Activated naive CD4-positive, alpha-beta T cell treated with anti-CD3 and anti-CD28 coated beads for 36 hours (primary cell): ENCODE measurements at regions not wholly inside any gene's neighbourhood (a gene's known extent, or its start where the extent isn't known, plus 50 kb on each side); places are given as distances from the start of the nearest gene placed in this dataset.

Experiments
- CTCF ChIA-PET: fragments of 350-600 bp; sonication (Branson Sonifier 250); formaldehyde crosslinking; loops from one replicate; lab custom pipeline; 2021; ENCODE audit warnings: antibody characterized with exemption; lab: Charles Lee
- DNase-seq: peaks from one replicate; pipeline ENCODE4 v3.0.0-alpha.2; 2020
- H3K27ac Mint-ChIP-seq: one replicate; pipeline ENCODE4 v1.8.0; 2021; ENCODE audit warnings: mild to moderate bottlenecking, mixed read lengths
- H3K27me3 Mint-ChIP-seq: one replicate; pipeline ENCODE4 v1.8.0; 2021; ENCODE audit warnings: low read depth, mixed read lengths
- H3K36me3 Mint-ChIP-seq: one replicate; pipeline ENCODE4 v1.8.0; 2021; ENCODE audit warnings: low read depth, mixed read lengths
- H3K4me1 Mint-ChIP-seq: one replicate; pipeline ENCODE4 v1.8.0; 2021; ENCODE audit warnings: low read depth, mixed read lengths
- H3K4me3 Mint-ChIP-seq: one replicate; pipeline ENCODE4 v1.8.0; 2021; ENCODE audit warnings: mild to moderate bottlenecking, moderate library complexity, mixed read lengths
- H3K9me3 Mint-ChIP-seq: one replicate; pipeline ENCODE4 v1.8.0; 2021; ENCODE audit warnings: mixed read lengths
- intact Hi-C: fragments of 100-400 bp; cut with micrococcal nuclease; formaldehyde crosslinking; loops from one replicate; pipeline ENCODE4 v1.15.1; 2023

GRCh38 chr3:88209356-88209755, 59.6 kb downstream of the C3orf38 start:
- H3K36me3 Mint-ChIP-seq, result no peaks in the 10 kb centered on the region
- no peaks in the 10 kb centered on the region for H3K9me3 Mint-ChIP-seq
- DNase-seq, result no peak
- CTCF ChIA-PET, result interaction anchor here (0.6 kb wide), 1 partner anchor 905 kb away, joined by 5 read pairs; no protein-coding TSS in a partner anchor
- no peaks in the 10 kb centered on the region for H3K4me1 Mint-ChIP-seq
- intact Hi-C loops, result no loop called here
- no peak overlapping the region for H3K4me3 Mint-ChIP-seq
- H3K27ac Mint-ChIP-seq, result no peak overlapping the region
- H3K27me3 Mint-ChIP-seq, result no peaks in the 10 kb centered on the region

GRCh38 chr3:88211096-88211890, 61.5 kb downstream of the C3orf38 start:
- Mint-ChIP-seq H3K27ac (no peak overlapping the region), H3K27me3 (peaks cover 2% of the 10 kb centered on the region), H3K36me3 (no peaks in the 10 kb centered on the region), H3K9me3 (no peaks in the 10 kb centered on the region), H3K4me1 (no peaks in the 10 kb centered on the region), H3K4me3 (no peak overlapping the region)
- intact Hi-C loops, result no loop called here
- CTCF ChIA-PET, result no interaction called here
- no peak for DNase-seq

- peaks cover 4% of the 10 kb centered on the region for H3K27me3 Mint-ChIP-seq
- peak; percentile 55 for DNase-seq
- no peak overlapping the region for H3K4me3 Mint-ChIP-seq
- H3K4me1 Mint-ChIP-seq, result no peaks in the 10 kb centered on the region
- H3K9me3 Mint-ChIP-seq, result no peaks in the 10 kb centered on the region
- no peak overlapping the region for H3K27ac Mint-ChIP-seq
- CTCF ChIA-PET, result interaction anchor here (0.6 to 1.6 kb wide), 11 partner anchors 10 to 1891 kb away, joined by 3 to 6 read pairs (median 3); no protein-coding TSS in a partner anchor
- no peaks in the 10 kb centered on the region for H3K36me3 Mint-ChIP-seq
- intact Hi-C loops, result loop anchor here (1.0 to 5.0 kb wide), 3 partner anchors 880 to 1873 kb away; no protein-coding TSS in a partner anchor
These were observed 69.5 kb downstream of the C3orf38 start for GRCh38 chr3:88219138-88219792.

- H3K4me3 Mint-ChIP-seq, result no peak overlapping the region
- no peaks in the 10 kb centered on the region for H3K9me3 Mint-ChIP-seq
- H3K36me3 Mint-ChIP-seq, result no peaks in the 10 kb centered on the region
- no peak for DNase-seq
- CTCF ChIA-PET, result interaction anchor here (1.3 to 1.6 kb wide), 4 partner anchors 14 to 192 kb away, joined by 3 to 6 read pairs (median 4); no protein-coding TSS in a partner anchor
- no peaks in the 10 kb centered on the region for H3K4me1 Mint-ChIP-seq
- peaks cover 3% of the 10 kb centered on the region for H3K27me3 Mint-ChIP-seq
- intact Hi-C loops, result no loop called here
- no peak overlapping the region for H3K27ac Mint-ChIP-seq
These were observed 70.4 kb downstream of the C3orf38 start for GRCh38 chr3:88220126-88220525.

- DNase-seq, result no peak
- CTCF ChIA-PET, result no interaction called here
- Mint-ChIP-seq H3K36me3 (no peaks in the 10 kb centered on the region), H3K27me3 (peaks cover 2% of the 10 kb centered on the region), H3K9me3 (no peaks in the 10 kb centered on the region), H3K4me3 (no peak overlapping the region), H3K4me1 (no peaks in the 10 kb centered on the region), H3K27ac (no peak overlapping the region)
- intact Hi-C loops, result no loop called here
These were observed 72.0 kb downstream of the C3orf38 start for GRCh38 chr3:88221726-88222125.

- H3K27me3 Mint-ChIP-seq, result no peaks in the 10 kb centered on the region
- H3K4me1 Mint-ChIP-seq, result no peaks in the 10 kb centered on the region
- no peak overlapping the region for H3K4me3 Mint-ChIP-seq
- DNase-seq, result no peak
- H3K27ac Mint-ChIP-seq, result no peak overlapping the region
- CTCF ChIA-PET, result no interaction called here
- intact Hi-C loops, result no loop called here
- H3K9me3 Mint-ChIP-seq, result no peaks in the 10 kb centered on the region
- no peaks in the 10 kb centered on the region for H3K36me3 Mint-ChIP-seq
These were observed 72.6 kb downstream of the C3orf38 start for GRCh38 chr3:88222343-88222742.

GRCh38 chr3:88225326-88226008, 75.7 kb downstream of the C3orf38 start:
- no peaks in the 10 kb centered on the region for H3K9me3 Mint-ChIP-seq
- CTCF ChIA-PET, result interaction anchor here (0.6 kb wide), 1 partner anchor 370 kb away, joined by 3 read pairs; no protein-coding TSS in a partner anchor
- no peak overlapping the region for H3K27ac Mint-ChIP-seq
- no peak overlapping the region for H3K4me3 Mint-ChIP-seq
- no peaks in the 10 kb centered on the region for H3K4me1 Mint-ChIP-seq
- H3K36me3 Mint-ChIP-seq, result no peaks in the 10 kb centered on the region
- intact Hi-C loops, result no loop called here
- no peak for DNase-seq
- peaks cover 2% of the 10 kb centered on the region for H3K27me3 Mint-ChIP-seq

GRCh38 chr3:88226910-88227309, 77.2 kb downstream of the C3orf38 start:
- Mint-ChIP-seq H3K4me1 (no peaks in the 10 kb centered on the region), H3K27ac (no peak overlapping the region), H3K36me3 (no peaks in the 10 kb centered on the region), H3K4me3 (no peak overlapping the region), H3K9me3 (no peaks in the 10 kb centered on the region), H3K27me3 (peaks cover 2% of the 10 kb centered on the region)
- no peak for DNase-seq
- CTCF ChIA-PET, result no interaction called here
- intact Hi-C loops, result no loop called here

- no peaks in the 10 kb centered on the region for H3K9me3 Mint-ChIP-seq
- H3K27me3 Mint-ChIP-seq, result peaks cover 2% of the 10 kb centered on the region
- intact Hi-C loops, result no loop called here
- no peak overlapping the region for H3K27ac Mint-ChIP-seq
- DNase-seq, result no peak
- no peaks in the 10 kb centered on the region for H3K36me3 Mint-ChIP-seq
- CTCF ChIA-PET, result no interaction called here
- H3K4me3 Mint-ChIP-seq, result no peak overlapping the region
- H3K4me1 Mint-ChIP-seq, result no peaks in the 10 kb centered on the region
These were observed 80.9 kb downstream of the C3orf38 start for GRCh38 chr3:88230638-88231037.

- no peaks in the 10 kb centered on the region for H3K4me1 Mint-ChIP-seq
- no peak for DNase-seq
- CTCF ChIA-PET, result no interaction called here
- peaks cover 2% of the 10 kb centered on the region for H3K27me3 Mint-ChIP-seq
- no peak overlapping the region for H3K4me3 Mint-ChIP-seq
- H3K9me3 Mint-ChIP-seq, result no peaks in the 10 kb centered on the region
- no peak overlapping the region for H3K27ac Mint-ChIP-seq
- intact Hi-C loops, result no loop called here
- no peaks in the 10 kb centered on the region for H3K36me3 Mint-ChIP-seq
These were observed 81.4 kb downstream of the C3orf38 start for GRCh38 chr3:88231207-88231606.

- H3K9me3 Mint-ChIP-seq, result no peaks in the 10 kb centered on the region
- DNase-seq, result no peak
- CTCF ChIA-PET, result no interaction called here
- H3K27ac Mint-ChIP-seq, result no peak overlapping the region
- H3K4me1 Mint-ChIP-seq, result no peaks in the 10 kb centered on the region
- intact Hi-C loops, result no loop called here
- H3K36me3 Mint-ChIP-seq, result no peaks in the 10 kb centered on the region
- H3K4me3 Mint-ChIP-seq, result no peak overlapping the region
- H3K27me3 Mint-ChIP-seq, result peaks cover 2% of the 10 kb centered on the region
These were observed 81.9 kb downstream of the C3orf38 start for GRCh38 chr3:88231632-88232031.

GRCh38 chr3:88235102-88235501, 85.3 kb downstream of the C3orf38 start:
- no peak overlapping the region for H3K27ac Mint-ChIP-seq
- no peak overlapping the region for H3K4me3 Mint-ChIP-seq
- CTCF ChIA-PET, result no interaction called here
- no peaks in the 10 kb centered on the region for H3K9me3 Mint-ChIP-seq
- no peaks in the 10 kb centered on the region for H3K36me3 Mint-ChIP-seq
- no peak for DNase-seq
- H3K27me3 Mint-ChIP-seq, result no peaks in the 10 kb centered on the region
- H3K4me1 Mint-ChIP-seq, result no peaks in the 10 kb centered on the region
- intact Hi-C loops, result no loop called here
